ENCODE measurements at regions not wholly inside any gene's neighbourhood (a gene's known extent, or its start where the extent isn't known, plus 50 kb on each side); places are given as distances from the start of the nearest gene placed in this dataset.

GRCh38 chr9:24657387-24657786, 111.7 kb upstream of the IZUMO3 start:
- TF ChIP-seq CTCF (IDR thresholded peaks at IDR 0.05) = no peak
- TF ChIP-seq POLR2A (IDR thresholded peaks at IDR 0.05) = no peak
